Vagina (tissue), 2 donors: ENCODE measurements at regions not wholly inside any gene's neighbourhood (a gene's known extent, or its start where the extent isn't known, plus 50 kb on each side); places are given as distances from the start of the nearest gene placed in this dataset.
"Not testable (repeated sequence)": the region's sequence is repeated elsewhere in the genome, so short reads cannot be mapped to it uniquely, and the experiment has no call there.

Experiments
- DNase-seq, 2 donors: peaks; one replicate each; pipeline ENCODE4 v3.0.0-alpha.2; 2017; ENCODE audit errors: extremely low spot score in 2 of 2
- H3K27ac ChIP-seq: fragments of 200-600 bp; sonication (generic); one replicate; pipeline ENCODE4 v1.5.1; 2019
- H3K27me3 ChIP-seq: fragments of 200-600 bp; sonication (generic); one replicate; pipeline ENCODE4 v1.5.1; 2019
- H3K36me3 ChIP-seq, 2 donors: fragments of 200-600 bp; sonication (generic); one replicate each; pipeline ENCODE4 v1.5.1; 2017 to 2019
- H3K4me1 ChIP-seq: fragments of 200-600 bp; sonication (generic); one replicate; pipeline ENCODE4 v1.5.1; 2019
- H3K4me3 ChIP-seq, 2 donors: fragments of 200-600 bp; sonication (generic); 1 replicate in 1 of 2; 2 replicates in 1 of 2; pipeline ENCODE4 v1.5.1; 2016 to 2019
- H3K9me3 ChIP-seq: fragments of 200-600 bp; sonication (generic); one replicate; pipeline ENCODE4 v1.5.1; 2019
- POLR2A ChIP-seq, 2 donors: fragments of 450-650 bp; IDR thresholded peaks; one replicate each; pipeline ENCODE4 v1.6.1; 2017; ENCODE audit warnings: antibody characterized with exemption in 2 of 2, mild to moderate bottlenecking in 2 of 2, moderate library complexity in 2 of 2
- POLR2AphosphoS5 ChIP-seq, 2 donors: sonication (generic); formaldehyde crosslinking; IDR thresholded peaks; one replicate each; pipeline ENCODE4 v1.9.0; 2017; ENCODE audit warnings: antibody characterized with exemption in 2 of 2, mild to moderate bottlenecking in 2 of 2, low read depth in 1 of 2; ENCODE audit not compliant: insufficient read depth in 1 of 2
- intact Hi-C: fragments of 100-400 bp; cut with DNase I; formaldehyde crosslinking; loops from one replicate; pipeline ENCODE4 v1.15.1; 2023
- TF ChIP-seq, protein P1 (sequence below), 3 experiments: fragments of 450-650 bp in 2 of 3; fragments of 200-600 bp in 1 of 3; sonication (generic) in 1 of 3; IDR thresholded peaks; one replicate each; pipeline ENCODE4 v1.5.1; 2017 to 2019; ENCODE audit warnings: antibody characterized with exemption in 3 of 3, mild to moderate bottlenecking in 2 of 3, moderate library complexity in 2 of 3

GRCh38 chr10:64659311-64659710 lies 1138.1 kb downstream of the REEP3 start:
- Histone ChIP-seq H3K4me1 (no peaks in the 10 kb centered on the region), H3K9me3 (no peaks in the 10 kb centered on the region), H3K27me3 (no peaks in the 10 kb centered on the region), H3K36me3 (no peaks in the 10 kb centered on the region), H3K4me3 (no peak overlapping the region), H3K27ac (no peak overlapping the region)
- no peak for DNase-seq
- TF ChIP-seq POLR2AphosphoS5 (IDR thresholded peaks at IDR 0.05; ENCODE audit: insufficient read depth in 1 of 2, low read depth in 1 of 2) = no peak
- no peak for TF ChIP-seq POLR2A (IDR thresholded peaks at IDR 0.05)
- TF ChIP-seq, protein P1, sequence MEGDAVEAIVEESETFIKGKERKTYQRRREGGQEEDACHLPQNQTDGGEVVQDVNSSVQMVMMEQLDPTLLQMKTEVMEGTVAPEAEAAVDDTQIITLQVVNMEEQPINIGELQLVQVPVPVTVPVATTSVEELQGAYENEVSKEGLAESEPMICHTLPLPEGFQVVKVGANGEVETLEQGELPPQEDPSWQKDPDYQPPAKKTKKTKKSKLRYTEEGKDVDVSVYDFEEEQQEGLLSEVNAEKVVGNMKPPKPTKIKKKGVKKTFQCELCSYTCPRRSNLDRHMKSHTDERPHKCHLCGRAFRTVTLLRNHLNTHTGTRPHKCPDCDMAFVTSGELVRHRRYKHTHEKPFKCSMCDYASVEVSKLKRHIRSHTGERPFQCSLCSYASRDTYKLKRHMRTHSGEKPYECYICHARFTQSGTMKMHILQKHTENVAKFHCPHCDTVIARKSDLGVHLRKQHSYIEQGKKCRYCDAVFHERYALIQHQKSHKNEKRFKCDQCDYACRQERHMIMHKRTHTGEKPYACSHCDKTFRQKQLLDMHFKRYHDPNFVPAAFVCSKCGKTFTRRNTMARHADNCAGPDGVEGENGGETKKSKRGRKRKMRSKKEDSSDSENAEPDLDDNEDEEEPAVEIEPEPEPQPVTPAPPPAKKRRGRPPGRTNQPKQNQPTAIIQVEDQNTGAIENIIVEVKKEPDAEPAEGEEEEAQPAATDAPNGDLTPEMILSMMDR (IDR thresholded peaks at IDR 0.05) = no peak
- intact Hi-C loops = no loop called here

GRCh38 chr10:64682043-64682442 lies 1160.8 kb downstream of the REEP3 start:
- H3K27me3 ChIP-seq = no peaks in the 10 kb centered on the region
- no peaks in the 10 kb centered on the region for H3K9me3 ChIP-seq
- H3K4me3 ChIP-seq = no peak overlapping the region
- H3K36me3 ChIP-seq = no peaks in the 10 kb centered on the region
- H3K27ac ChIP-seq = no peak overlapping the region
- intact Hi-C loops = no loop called here
- DNase-seq = no peak
- TF ChIP-seq, protein P1 (IDR thresholded peaks at IDR 0.05) = no peak
- TF ChIP-seq POLR2AphosphoS5 (IDR thresholded peaks at IDR 0.05; ENCODE audit: insufficient read depth in 1 of 2, low read depth in 1 of 2) = no peak
- TF ChIP-seq POLR2A (IDR thresholded peaks at IDR 0.05) = no peak
- H3K4me1 ChIP-seq = no peaks in the 10 kb centered on the region

GRCh38 chr10:64690194-64690593 lies 1169.0 kb downstream of the REEP3 start:
- TF ChIP-seq, protein P1 (IDR thresholded peaks at IDR 0.05) = no peak
- TF ChIP-seq POLR2A (IDR thresholded peaks at IDR 0.05) = no peak
- TF ChIP-seq POLR2AphosphoS5 (IDR thresholded peaks at IDR 0.05; ENCODE audit: insufficient read depth in 1 of 2, low read depth in 1 of 2) = no peak
- H3K4me1 ChIP-seq = no peaks in the 10 kb centered on the region
- no peaks in the 10 kb centered on the region for H3K27me3 ChIP-seq
- no peaks in the 10 kb centered on the region for H3K9me3 ChIP-seq
- no peak for DNase-seq
- no peak overlapping the region for H3K27ac ChIP-seq
- intact Hi-C loops = no loop called here
- H3K4me3 ChIP-seq = no peak overlapping the region
- H3K36me3 ChIP-seq = no peaks in the 10 kb centered on the region

- H3K36me3 ChIP-seq = no peaks in the 10 kb centered on the region
- DNase-seq = no peak
- TF ChIP-seq POLR2AphosphoS5 (IDR thresholded peaks at IDR 0.05; ENCODE audit: insufficient read depth in 1 of 2, low read depth in 1 of 2) = no peak
- TF ChIP-seq POLR2A (IDR thresholded peaks at IDR 0.05) = no peak
- TF ChIP-seq, protein P1 (IDR thresholded peaks at IDR 0.05) = no peak
- no peak overlapping the region for H3K27ac ChIP-seq
- no peaks in the 10 kb centered on the region for H3K4me1 ChIP-seq
- no peak overlapping the region for H3K4me3 ChIP-seq
- no peaks in the 10 kb centered on the region for H3K9me3 ChIP-seq
- H3K27me3 ChIP-seq = no peaks in the 10 kb centered on the region
- intact Hi-C loops = no loop called here
Observed at GRCh38 chr10:64699244-64699643, 1178.0 kb downstream of the REEP3 start.

DNA sequence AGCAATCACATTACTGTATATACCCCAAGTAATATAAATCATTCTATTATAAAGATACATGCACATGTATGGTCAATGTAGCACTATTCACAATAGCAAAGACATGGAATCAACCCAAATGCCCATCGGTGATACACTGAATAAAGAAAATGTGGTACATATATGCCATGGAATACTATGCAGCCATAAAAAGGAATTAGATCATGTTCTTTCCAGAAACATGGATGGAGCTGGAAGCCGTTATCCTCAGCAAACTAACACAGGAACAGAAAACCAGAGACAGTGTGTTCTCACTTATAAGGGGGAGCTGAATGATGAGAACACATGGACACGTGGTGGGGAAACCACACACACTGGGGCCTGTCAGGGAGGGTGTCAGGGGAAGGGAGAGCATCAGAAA lies 1180.9 kb downstream of the REEP3 start:
- DNase-seq, H3K27ac ChIP-seq, H3K4me3 ChIP-seq, H3K4me1 ChIP-seq, intact Hi-C loops, H3K27me3 ChIP-seq, H3K36me3 ChIP-seq, H3K9me3 ChIP-seq: not testable (repeated sequence)
